Stimulated activated CD8-positive, alpha-beta memory T cell treated with anti-CD3 and anti-CD28 coated beads, Interleukin-15, amount 100 ng/mL, for 48 hours (primary cell): ENCODE measurements at regions not wholly inside any gene's neighbourhood (a gene's known extent, or its start where the extent isn't known, plus 50 kb on each side); places are given as distances from the start of the nearest gene placed in this dataset.
"Not testable (repeated sequence)": the region's sequence is repeated elsewhere in the genome, so short reads cannot be mapped to it uniquely, and the experiment has no call there.

ENCODE experiments used
- DNase-seq, 2 donors: peaks; one replicate each; pipeline ENCODE4 v3.0.0-alpha.2; 2020; ENCODE audit warnings: low read depth in 2 of 2

DNA sequence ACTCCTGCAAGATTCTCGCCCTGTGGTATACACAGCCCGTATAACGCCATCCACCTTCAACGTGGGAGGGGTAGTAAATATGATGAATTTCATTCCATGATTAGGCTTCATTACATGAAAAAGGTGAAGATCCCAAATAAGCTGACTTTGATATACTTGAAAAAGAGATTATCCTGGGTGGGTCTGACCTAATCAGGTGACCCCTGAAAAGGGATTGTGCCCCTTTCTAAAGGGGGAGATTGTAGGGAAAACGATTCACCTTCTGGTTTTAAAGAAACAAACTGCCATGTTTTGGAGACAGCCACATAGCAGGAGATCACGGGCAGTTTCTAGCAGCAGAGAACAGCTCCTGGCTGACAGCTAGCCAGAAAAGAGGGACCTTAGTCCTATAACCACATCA, 155.1 kb upstream of the SMLR1 start:
- no peak for DNase-seq

DNA sequence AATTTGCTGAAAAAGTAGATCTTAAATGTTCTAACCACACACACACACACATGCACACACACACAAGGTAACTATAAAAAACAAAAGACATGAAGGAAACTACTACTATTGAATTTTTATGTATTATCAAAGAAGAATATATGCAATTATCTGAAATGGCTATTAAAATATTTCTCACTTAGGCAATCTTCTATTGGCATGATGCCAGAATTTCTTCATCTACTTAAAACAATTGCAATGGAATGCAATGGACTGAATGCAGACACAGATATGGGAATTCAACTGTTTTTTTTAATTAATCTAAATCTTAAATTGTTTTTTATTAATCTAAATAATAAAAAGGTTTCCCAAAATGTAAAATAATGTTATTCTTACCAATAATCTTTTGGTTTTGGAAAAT, 152.6 kb upstream of the SMLR1 start:
- no peak for DNase-seq

DNA sequence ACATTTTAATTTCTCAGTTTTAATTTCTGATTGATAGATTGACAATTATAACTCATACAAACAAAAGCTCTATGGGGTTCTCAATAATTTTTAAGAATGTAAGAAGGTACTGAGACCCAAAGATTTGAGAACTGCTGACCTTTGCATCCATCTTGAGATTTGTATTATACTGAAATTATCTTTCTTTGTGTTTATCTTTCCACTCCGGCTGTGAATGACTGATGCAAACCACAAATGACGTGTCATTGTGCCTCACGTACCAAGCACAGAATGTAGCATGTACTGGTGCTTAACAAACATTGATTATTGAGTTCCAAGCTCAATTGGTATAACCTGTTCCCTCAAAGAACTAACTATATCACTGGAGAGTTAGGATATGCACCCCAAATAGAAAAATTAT, 152.1 kb upstream of the SMLR1 start:
- no peak for DNase-seq

DNA sequence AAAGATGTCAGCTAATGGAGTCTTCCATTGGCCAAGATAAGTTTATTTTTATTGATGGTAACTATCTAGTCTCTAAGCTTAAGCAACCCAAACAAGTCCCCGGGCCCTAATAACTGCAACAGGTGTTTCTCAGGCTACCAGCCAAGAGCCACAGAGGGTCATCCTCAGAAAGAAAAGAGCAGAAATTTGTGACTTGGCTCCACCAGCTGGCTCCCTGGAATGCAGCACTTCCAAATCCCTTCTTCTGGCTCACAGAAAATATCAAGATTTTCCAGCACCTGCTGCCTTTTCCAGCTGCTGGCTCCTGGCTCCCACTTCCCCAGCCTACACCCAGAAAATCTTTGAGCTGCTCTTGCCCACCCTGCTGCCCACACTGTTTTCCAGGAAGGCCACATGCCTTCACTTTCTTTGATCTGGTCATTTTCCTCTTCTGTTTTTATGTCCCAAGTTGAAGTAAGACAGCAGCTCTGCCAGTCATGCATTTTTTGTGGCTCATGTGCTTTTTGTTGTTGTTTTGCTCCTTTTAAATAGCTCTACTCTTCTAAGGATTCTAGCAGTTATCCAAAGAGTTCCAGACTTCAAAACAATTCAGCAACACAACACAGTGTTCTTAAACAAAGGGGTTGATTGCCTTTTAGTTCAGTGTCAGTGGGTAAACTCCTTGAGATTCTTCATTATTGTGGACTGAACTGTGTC, 151.0 kb upstream of the SMLR1 start:
- no peak for DNase-seq

DNA sequence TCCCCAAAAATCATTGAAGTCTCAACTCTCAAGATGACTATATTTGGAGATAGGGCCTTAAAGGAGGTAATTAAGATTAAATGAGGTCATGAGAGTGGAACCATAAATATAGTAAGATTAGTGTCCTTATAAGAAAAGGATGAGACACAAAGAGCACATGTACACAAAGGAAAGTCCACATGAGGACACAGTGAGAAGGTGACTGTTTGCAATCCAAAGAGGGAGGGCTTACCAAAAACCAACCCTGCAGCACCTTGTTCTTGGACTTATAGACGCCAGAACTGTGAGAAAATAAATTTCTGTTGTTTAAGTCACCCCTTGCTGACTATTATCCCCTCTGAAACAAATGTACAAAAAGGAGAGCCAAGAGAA, 150.4 kb upstream of the SMLR1 start:
- DNase-seq = no peak

DNA sequence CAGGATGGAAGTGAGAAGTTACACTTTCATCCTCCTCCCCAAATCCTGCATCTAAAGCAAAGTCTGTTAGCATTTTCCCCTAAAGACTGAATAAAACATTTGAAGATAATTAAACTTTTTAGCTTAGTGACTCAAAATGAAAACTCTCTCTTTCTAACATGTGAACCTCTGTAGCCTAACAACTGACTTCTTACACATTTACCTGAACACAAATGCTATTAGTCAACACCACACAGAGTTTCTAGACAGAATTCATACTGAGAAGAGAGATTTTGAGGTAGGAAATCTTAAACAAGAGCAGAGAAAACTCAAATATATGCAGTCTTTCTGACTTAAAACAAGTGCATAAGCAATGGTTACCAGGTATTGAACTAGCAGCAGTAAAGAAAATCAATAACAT, 149.9 kb upstream of the SMLR1 start:
- no peak for DNase-seq

DNA sequence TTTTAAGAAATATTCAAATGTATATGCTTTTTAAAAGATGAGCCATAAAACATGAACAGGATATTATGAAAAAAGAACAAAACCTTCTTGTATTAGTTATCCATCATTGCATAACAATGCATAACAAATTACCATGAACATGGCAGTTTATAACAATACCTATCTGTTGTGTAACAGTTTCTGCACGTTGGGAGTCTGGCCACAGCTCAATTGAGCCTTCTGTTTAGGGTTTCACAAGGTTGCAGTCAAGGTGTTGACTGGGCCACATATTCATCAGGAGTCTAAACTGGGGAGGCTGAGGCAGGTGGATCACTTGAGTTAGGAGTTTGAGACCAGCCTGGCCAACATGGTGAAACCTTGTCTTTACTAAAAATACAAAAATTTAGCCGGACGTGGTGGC, 149.4 kb upstream of the SMLR1 start:
- no peak for DNase-seq

DNA sequence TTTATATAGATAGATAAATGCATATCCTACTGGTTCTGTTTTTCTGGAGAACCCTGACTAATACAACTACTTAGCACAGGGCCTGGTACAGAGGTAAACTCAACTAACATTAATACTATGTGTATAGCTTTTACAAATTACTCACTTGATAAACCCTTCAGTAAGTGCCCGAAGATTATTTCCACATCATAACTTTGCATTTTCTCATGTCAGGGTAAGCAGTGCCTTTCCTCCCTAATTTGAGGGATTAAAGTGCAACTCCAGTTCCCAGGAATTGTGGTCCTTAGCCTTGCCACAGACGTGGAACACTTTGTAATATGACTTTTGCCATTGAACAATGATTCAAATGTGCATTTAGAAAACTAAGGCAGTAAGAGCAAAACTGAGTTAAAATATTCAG, 147.5 kb upstream of the SMLR1 start:
- no peak for DNase-seq

DNA sequence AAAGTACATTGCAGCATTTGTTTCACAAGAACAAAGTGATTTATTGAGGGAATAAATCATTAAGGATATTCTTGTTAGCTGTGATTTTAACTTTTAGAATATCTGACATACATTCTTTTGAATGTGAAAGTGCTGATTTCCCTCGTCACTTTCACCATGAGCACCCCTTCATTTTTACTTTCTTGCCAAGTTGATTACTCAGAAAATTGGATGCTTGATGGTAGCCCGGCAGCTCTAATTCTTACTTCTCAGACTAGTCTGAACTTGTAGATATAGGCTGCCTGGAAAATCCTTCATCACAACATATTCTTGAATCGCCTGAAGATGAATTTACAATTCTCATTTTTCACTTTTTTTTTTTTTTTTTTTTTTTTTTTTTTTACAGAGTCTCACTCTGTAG, 147.1 kb upstream of the SMLR1 start:
- DNase-seq = no peak

DNA sequence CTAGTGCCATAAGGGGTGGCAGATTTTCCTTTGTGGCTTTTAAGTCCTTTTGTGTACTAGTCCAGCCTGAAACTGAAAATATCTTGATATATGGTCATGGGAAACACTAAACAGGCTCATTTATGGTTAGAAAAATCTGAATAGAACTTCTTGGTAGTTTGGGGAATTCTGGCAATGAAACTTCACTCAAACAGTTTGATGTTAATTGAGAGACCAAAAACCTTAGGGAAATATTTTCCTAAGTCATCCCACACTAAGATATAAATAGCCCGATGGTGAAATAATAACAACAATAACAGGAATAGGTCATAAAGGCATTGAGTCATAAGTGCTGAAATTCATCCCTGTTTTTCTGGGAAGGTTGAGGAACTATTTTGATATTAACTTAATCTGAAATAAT, 146.2 kb upstream of the SMLR1 start:
- DNase-seq = no peak

DNA sequence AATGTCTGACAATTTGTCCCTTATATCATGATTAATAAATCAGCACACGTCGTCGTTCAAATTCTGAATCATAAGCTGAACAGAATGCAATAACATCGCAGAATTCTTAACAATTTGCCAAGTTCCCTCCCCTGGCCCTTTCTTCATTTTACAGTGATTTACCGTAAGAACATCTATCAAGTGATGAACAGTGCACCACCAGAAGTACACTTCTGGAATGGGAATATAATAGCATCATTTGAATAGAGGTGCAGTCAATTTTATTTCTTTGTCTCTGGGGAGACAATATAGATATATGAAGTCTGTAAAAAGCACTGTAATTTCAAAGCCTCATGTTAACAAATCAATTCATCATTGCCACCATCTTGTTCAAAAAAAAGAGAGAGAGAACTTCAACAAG, 145.1 kb upstream of the SMLR1 start:
- no peak for DNase-seq

DNA sequence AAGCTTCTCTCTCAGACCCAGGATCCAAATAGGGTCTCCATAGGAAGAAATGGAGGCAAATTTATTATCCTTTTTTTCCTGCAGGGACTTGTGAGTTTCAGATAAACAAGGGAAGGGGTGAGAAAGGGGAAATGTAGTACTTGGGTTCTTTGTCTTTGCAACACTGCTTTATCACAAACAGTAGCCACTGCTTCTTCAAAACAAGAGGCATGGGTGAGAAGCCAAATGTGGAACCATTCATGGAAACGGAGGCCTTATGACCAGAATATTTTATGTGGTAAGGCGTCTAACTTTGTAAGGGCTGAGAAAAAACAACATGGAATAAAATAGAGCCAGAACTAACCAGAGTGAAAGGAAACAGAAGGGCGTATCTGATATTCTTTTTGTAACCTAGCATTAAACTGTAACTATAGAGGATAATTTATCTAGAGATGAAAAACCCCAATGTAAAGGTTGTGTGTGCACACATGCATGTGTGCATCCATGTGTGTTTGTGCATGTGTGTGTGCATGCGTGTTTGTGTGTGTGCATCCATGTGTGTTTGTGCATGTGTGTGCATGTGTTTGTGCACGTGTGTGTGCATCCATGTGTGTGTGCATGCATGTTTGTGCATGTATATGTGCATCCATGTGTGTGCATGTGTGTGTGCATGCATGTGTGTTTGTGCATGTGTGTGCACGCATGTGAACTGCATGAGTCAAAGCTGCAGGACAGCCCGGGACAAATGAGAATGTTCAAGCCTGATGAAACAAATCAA, 143.3 kb upstream of the SMLR1 start:
- DNase-seq = no peak

DNA sequence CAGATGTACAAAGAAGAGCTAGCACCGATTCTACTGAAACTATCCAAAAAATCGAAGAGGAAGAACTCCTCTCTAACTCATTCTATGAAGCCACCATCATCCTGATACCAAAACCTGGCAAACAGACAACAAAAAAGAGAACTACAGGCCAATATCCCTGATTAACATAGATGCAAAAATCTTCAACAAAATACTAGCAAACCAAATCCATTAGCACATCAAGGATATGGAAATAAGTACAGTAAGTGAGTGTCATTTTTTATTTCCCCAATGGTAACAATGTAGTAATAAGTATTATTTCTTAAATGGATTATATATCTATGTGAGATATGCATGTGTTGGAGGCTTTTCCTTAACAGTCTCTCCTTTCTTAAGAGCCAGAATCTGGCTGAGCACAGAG, 134.5 kb upstream of the SMLR1 start:
- no peak for DNase-seq

DNA sequence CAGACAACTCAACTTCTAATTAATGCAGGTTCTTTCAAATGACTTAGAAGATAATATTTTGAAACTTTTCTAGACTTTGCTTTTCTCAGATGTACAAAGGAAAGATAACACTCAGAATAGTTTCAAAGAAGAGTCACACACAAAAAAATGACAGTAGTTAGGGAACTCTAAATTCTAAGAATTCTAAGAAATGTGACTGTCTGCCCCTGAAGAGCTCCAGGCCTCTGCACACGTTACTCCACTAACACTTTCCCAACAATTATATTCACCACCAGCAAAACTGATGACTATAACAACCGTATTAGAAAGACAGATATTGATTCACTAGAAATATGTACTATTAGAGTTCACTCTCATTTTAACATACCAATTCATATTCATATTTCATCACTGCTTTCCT, 133.3 kb upstream of the SMLR1 start:
- no peak for DNase-seq

DNA sequence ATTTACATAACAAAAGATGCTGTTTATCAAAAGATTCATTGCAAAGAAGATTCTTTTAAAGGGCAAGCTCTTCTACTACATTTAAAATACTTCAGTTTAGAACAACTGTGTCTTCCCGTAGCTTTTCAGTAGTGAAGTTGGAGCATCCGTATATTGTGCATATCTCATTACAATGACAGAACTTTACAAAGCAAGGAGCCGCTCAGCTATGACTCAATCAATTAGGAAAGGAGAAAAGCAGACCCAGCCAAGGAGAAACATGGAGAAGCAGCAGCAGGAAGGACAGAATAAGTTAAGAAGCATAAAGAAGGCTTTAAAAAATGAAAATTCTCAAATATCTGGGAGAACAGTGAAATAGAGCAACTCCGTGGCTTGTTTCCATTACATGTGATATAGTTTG, 132.6 kb upstream of the SMLR1 start:
- DNase-seq = no peak

DNA sequence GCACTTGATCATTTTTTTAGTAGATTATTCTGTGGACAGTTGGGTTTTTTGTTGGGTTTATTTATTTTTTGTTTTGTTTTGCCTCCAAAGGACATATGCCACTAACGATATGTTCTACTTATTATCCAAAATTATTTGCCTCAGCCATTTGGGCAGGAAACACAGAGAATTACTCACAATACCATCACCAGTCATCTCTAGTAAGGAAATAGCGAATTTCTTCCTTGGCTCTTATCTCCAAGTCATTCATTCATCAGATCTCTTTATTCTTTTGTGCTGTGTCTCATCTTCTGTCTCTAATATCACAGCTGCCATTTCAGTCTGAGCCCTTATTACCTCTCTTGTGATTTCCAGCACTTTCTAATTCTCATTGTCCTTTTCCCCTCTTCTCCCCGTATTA, 130.4 kb upstream of the SMLR1 start:
- no peak for DNase-seq

DNA sequence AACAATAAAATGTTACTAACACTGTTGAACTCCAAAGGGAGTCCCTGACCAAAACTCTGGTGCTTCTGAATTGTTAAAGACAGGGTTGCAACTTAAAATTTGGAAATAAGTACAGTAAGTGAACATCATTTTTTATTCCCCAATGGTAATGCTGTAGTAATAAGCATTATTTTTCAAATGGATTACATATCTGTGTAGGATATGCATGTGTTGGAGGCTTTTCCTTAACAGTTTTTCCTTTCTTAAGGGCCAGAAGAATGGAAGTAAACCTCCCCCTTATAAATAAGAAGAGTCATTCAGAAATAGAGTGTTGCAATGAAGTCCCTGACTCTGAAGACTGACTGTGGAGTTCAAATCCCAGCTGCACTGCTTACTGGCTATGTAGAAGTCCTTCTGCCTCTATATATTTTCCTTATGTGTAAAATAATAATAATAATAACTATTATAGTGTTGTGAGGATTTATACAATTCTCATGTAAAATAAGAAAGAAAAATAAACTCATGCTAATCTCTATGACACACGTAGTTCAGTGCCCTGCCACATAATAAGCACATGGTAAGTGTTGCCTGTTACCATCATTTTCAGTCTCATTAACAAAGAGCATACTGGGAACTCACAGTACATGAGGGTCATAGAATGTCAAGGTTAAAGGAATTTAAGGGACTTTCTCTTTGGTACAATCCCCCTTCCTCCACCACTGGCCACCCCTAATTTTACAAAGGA, 129.8 kb upstream of the SMLR1 start:
- DNase-seq = no peak

DNA sequence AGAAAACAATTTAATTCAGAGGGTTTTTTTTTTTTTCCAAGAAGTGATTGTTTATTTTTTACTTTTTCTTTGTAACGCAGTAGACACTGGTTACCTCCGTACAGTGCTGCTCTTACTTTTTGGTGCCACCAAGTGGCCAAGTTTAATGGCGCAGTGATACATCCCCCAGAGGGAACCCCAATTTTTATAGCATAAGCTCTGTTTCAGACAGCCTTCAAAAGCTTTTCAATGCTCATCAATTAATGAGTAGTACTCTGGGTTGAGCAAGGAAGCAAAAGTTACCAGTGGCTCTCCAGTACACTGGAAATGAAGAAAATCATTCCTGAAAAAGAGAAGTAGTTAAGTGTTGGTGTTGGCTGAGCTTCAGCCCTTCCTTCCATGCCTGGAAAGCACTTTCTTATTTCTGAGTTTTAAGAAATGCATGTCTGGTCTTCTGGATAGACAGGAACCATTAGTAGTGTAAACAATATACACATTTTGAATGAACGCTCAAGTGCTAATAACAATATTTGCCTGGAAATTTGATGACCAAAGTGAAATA, 129.1 kb upstream of the SMLR1 start:
- peak; percentile 25 to 39 for DNase-seq

DNA sequence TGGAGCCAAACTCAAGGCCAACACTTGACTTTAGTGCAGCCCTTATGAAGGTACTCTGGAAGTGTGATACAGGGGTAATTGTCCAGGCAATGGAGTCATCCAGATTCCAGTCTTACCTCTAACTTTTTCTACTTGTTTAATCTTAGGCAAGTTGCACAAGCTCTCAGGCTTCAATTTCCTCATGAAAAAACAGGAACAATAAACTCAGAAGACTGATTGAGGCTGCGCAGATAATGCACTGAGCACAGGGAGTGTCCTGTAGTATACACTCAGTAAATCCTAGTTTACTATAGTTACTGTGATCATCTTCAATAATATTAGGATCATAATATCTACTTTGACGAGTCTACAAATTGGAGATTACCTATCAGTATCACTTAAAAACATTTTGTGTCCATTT, 127.5 kb upstream of the SMLR1 start:
- no peak for DNase-seq

DNA sequence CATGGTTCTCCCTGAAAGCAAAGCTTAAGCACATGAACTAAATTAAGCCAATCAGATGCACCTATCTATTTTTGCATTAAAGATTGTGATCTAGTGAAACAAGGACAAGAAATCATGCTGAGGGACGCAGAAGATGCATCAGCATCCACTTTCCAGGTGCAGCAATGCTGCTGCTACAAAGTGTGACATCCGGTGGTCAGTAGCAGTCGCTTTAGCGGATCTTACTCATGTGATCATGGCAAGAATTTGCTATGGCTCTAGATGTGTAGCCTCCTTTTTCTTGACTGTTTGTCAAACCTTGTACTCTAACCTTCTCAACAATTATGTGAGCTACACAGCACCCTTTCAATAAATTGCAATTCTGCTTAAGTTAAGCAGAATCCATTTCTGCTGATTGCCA, 126.8 kb upstream of the SMLR1 start:
- no peak for DNase-seq

DNA sequence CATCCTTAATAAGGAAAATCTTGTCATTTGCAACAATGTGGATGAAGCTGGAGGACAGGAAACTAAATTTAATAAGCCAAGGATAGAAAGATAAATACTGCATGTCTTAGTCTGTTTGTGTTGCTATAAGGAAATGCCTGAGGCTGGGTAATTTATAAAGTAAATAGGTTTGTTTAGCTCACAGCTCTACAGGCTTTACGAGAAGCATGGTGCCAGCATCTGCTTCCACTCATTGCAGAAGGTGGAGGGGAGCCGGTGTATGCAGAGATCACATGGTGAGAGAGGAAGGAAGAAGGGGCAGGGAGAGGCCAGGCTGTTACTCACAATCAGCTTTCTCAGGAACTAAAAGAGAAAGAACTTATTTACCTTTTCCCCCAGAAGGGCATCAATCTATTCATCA, 118.9 kb upstream of the SMLR1 start:
- DNase-seq = no peak

DNA sequence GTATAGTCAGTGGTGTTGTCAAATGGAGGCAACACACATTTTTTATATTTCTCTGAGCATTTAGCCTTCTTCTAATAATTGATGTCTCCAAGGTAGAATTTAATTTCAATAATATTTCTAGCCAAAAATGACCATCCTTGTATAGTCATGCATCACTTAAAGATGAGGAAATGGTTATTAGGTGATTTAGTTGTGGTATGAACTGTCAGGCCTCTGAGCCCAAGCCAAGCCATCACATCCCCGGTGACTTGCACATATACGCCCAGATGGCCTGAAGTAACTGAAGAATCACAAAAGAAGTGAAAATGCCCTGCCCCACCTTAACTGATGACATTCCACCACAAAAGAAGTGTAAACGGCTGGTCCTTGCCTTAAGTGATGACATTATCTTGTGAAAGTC, 115.6 kb upstream of the SMLR1 start:
- DNase-seq = not testable (repeated sequence)

DNA sequence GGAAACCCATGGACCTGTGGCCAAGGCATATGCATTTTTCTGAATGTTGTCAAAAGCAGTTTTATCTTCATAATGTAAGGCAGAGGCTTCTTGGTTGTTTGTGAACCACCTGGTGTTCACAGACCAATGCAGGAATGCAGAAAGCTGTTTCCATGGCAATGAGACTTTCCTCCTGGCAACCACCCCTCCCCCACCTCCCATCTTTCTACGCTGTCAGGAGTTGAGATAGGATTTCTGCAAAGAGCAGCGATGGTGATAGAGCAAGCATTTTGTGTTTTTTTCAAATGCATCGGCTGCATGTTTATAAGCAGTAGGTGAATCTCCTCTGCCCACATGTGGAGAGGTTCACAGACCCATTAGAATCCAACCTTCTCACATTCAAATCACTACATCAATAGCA, 114.1 kb upstream of the SMLR1 start:
- DNase-seq = no peak
